ENCODE measurements at regions not wholly inside any gene's neighbourhood (a gene's known extent, or its start where the extent isn't known, plus 50 kb on each side); places are given as distances from the start of the nearest gene placed in this dataset.

- H3K27ac ChIP-seq (ENCODE audit: low read length) = no peak overlapping the region
- ATAC-seq (no peak), DNase-seq (no peak)
- no peak overlapping the region for H3K4me3 Mint-ChIP-seq
- intact Hi-C loops (cut with micrococcal nuclease) = no loop called here
- H3K27me3 ChIP-seq (ENCODE audit: control insufficient read depth, insufficient read depth, low read length) = no peaks in the 10 kb centered on the region
- no peaks in the 10 kb centered on the region for H3K4me1 ChIP-seq (ENCODE audit: control insufficient read depth, insufficient read depth, low read length)
- H3K9me3 Mint-ChIP-seq = no peaks in the 10 kb centered on the region
- 33% methylated on average over 3 of the region's 3 CpGs for WGBS (ENCODE audit: insufficient coverage)
- peaks cover 18 to 24% of the 10 kb centered on the region in 2 donors for H3K4me1 Mint-ChIP-seq
- no peaks in the 10 kb centered on the region for H3K36me3 ChIP-seq (ENCODE audit: control insufficient read depth, insufficient read depth, low read length)
- TF ChIP-seq CTCF (IDR thresholded peaks at IDR 0.05) = no peak
- no peaks in the 10 kb centered on the region for H3K9me3 ChIP-seq (ENCODE audit: control insufficient read depth, insufficient read depth, low read length)
- H3K4me3 ChIP-seq (ENCODE audit: low read length) = no peak overlapping the region
- H3K27me3 Mint-ChIP-seq (ENCODE audit: low read depth in 2 of 2) = peaks cover 13 to 21% of the 10 kb centered on the region in 2 donors
- no peak overlapping the region for H3K27ac Mint-ChIP-seq
- H3K36me3 Mint-ChIP-seq = no peaks in the 10 kb centered on the region
These were observed 50.0 kb upstream of the ALDH1B1 start for GRCh38 chr9:38342532-38342931.

- H3K4me3 Mint-ChIP-seq = no peak overlapping the region
- Histone ChIP-seq H3K36me3 (ENCODE audit: control insufficient read depth, insufficient read depth, low read length) (no peaks in the 10 kb centered on the region), H3K9me3 (ENCODE audit: control insufficient read depth, insufficient read depth, low read length) (no peaks in the 10 kb centered on the region), H3K27ac (ENCODE audit: low read length) (no peak overlapping the region), H3K4me1 (ENCODE audit: control insufficient read depth, insufficient read depth, low read length) (no peaks in the 10 kb centered on the region), H3K4me3 (ENCODE audit: low read length) (no peak overlapping the region), H3K27me3 (ENCODE audit: control insufficient read depth, insufficient read depth, low read length) (no peaks in the 10 kb centered on the region)
- TF ChIP-seq CTCF (IDR thresholded peaks at IDR 0.05) = no peak
- intact Hi-C loops (cut with micrococcal nuclease) = no loop called here
- H3K27ac Mint-ChIP-seq = no peak overlapping the region
- H3K27me3 Mint-ChIP-seq (ENCODE audit: low read depth in 2 of 2) = peaks cover 17 to 21% of the 10 kb centered on the region in 2 donors
- H3K9me3 Mint-ChIP-seq = no peaks in the 10 kb centered on the region
- no peak for DNase-seq
- no peaks in the 10 kb centered on the region for H3K36me3 Mint-ChIP-seq
- peaks cover 20 to 24% of the 10 kb centered on the region in 2 donors for H3K4me1 Mint-ChIP-seq
- WGBS (ENCODE audit: insufficient coverage) = 90% methylated on average over 4 of the region's 4 CpGs
- no peak for ATAC-seq
These were observed 50.4 kb upstream of the ALDH1B1 start for GRCh38 chr9:38342096-38342495.

GRCh38 chr9:38339496-38339895 lies 53.0 kb upstream of the ALDH1B1 start:
- no peak overlapping the region for H3K4me3 Mint-ChIP-seq
- H3K27me3 ChIP-seq (ENCODE audit: control insufficient read depth, insufficient read depth, low read length) = peaks cover 4% of the 10 kb centered on the region
- WGBS (ENCODE audit: insufficient coverage) = 89% methylated on average over 2 of the region's 2 CpGs
- peaks cover 16 to 26% of the 10 kb centered on the region in 2 donors for H3K27me3 Mint-ChIP-seq (ENCODE audit: low read depth in 2 of 2)
- ATAC-seq = no peak
- no peak for DNase-seq
- H3K27ac Mint-ChIP-seq = peak overlapping the region in 1 of 2 donors; percentile 37
- no peak for TF ChIP-seq CTCF (IDR thresholded peaks at IDR 0.05)
- no peaks in the 10 kb centered on the region for H3K36me3 Mint-ChIP-seq
- intact Hi-C loops (cut with micrococcal nuclease) = no loop called here
- no peak overlapping the region for H3K27ac ChIP-seq (ENCODE audit: low read length)
- no peaks in the 10 kb centered on the region for H3K9me3 Mint-ChIP-seq
- peaks cover 24% of the 10 kb centered on the region in 2 donors for H3K4me1 Mint-ChIP-seq
- no peaks in the 10 kb centered on the region for H3K9me3 ChIP-seq (ENCODE audit: control insufficient read depth, insufficient read depth, low read length)
- no peaks in the 10 kb centered on the region for H3K4me1 ChIP-seq (ENCODE audit: control insufficient read depth, insufficient read depth, low read length)
- H3K36me3 ChIP-seq (ENCODE audit: control insufficient read depth, insufficient read depth, low read length) = no peaks in the 10 kb centered on the region
- no peak overlapping the region for H3K4me3 ChIP-seq (ENCODE audit: low read length)

- peaks cover 4% of the 10 kb centered on the region for H3K27me3 ChIP-seq (ENCODE audit: control insufficient read depth, insufficient read depth, low read length)
- Mint-ChIP-seq H3K9me3 (no peaks in the 10 kb centered on the region), H3K4me3 (peak overlapping the region; percentile 18), H3K4me1 (peaks cover 24% of the 10 kb centered on the region in 2 donors), H3K27me3 (ENCODE audit: low read depth in 2 of 2) (peaks cover 16 to 28% of the 10 kb centered on the region in 2 donors), H3K27ac (peak overlapping the region in 1 of 2 donors; percentile 37), H3K36me3 (no peaks in the 10 kb centered on the region)
- ATAC-seq (peak; percentile 66 to 90 (median 90)), DNase-seq (no peak)
- H3K36me3 ChIP-seq (ENCODE audit: control insufficient read depth, insufficient read depth, low read length) = no peaks in the 10 kb centered on the region
- no peak overlapping the region for H3K27ac ChIP-seq (ENCODE audit: low read length)
- intact Hi-C loops (cut with micrococcal nuclease) = no loop called here
- 17% methylated on average over 3 of the region's 3 CpGs for WGBS (ENCODE audit: insufficient coverage)
- H3K4me1 ChIP-seq (ENCODE audit: control insufficient read depth, insufficient read depth, low read length) = no peaks in the 10 kb centered on the region
- no peaks in the 10 kb centered on the region for H3K9me3 ChIP-seq (ENCODE audit: control insufficient read depth, insufficient read depth, low read length)
- no peak for TF ChIP-seq CTCF (IDR thresholded peaks at IDR 0.05)
- H3K4me3 ChIP-seq (ENCODE audit: low read length) = no peak overlapping the region
These were observed 53.4 kb upstream of the ALDH1B1 start for GRCh38 chr9:38339087-38339486.
